Fibroblast of villous mesenchyme (primary cell): ENCODE measurements at regions not wholly inside any gene's neighbourhood (a gene's known extent, or its start where the extent isn't known, plus 50 kb on each side); places are given as distances from the start of the nearest gene placed in this dataset.

ENCODE experiments used
- DNase-seq: peaks from one replicate; pipeline ENCODE4 v3.0.0-alpha.2; 2010; ENCODE audit warnings: low read depth
- H3K4me3 ChIP-seq: 2 replicates; pipeline ENCODE4 v1.5.1; 2011; ENCODE audit warnings: low read depth, mild to moderate bottlenecking, low read length
- TF ChIP-seq, protein P1 (sequence below): IDR thresholded peaks from 2 replicates; pipeline ENCODE4 v1.5.1; 2012; ENCODE audit warnings: low read depth, mild to moderate bottlenecking, low read length; ENCODE audit not compliant: insufficient read depth

DNA sequence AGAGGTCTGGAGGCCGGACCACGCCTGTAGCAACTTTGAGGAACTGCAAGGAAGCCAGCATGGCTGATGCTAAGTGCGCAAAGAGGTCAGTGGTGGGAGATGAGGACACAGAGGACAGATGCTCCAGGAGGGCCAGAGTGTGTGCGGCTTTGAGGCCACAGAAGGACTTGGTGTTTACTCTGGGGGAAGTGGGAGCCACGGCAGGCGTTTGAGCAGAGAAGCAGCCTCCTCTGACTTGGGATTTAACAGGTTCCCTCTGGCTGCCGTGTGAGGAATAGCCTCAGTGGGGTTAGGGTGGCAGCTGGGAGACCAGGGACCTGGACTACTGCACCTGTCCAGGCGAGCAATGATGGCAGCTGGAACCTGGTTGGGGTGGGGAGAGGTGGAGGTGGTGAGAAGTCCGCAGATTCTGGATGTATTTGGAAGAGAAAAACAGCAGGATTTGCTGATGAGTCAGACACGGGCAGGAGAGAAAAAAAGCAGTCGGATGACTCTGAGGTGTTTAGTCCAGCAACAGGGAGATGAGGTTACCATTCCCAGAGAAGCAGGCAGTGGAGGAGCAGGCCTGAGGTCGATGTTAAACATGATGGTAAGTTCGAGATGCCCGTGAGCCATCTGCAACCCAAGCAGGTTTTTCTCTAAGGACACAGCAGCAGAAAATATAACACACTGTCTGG, 143.5 kb downstream of the SCARB1 start:
- TF ChIP-seq, protein P1, sequence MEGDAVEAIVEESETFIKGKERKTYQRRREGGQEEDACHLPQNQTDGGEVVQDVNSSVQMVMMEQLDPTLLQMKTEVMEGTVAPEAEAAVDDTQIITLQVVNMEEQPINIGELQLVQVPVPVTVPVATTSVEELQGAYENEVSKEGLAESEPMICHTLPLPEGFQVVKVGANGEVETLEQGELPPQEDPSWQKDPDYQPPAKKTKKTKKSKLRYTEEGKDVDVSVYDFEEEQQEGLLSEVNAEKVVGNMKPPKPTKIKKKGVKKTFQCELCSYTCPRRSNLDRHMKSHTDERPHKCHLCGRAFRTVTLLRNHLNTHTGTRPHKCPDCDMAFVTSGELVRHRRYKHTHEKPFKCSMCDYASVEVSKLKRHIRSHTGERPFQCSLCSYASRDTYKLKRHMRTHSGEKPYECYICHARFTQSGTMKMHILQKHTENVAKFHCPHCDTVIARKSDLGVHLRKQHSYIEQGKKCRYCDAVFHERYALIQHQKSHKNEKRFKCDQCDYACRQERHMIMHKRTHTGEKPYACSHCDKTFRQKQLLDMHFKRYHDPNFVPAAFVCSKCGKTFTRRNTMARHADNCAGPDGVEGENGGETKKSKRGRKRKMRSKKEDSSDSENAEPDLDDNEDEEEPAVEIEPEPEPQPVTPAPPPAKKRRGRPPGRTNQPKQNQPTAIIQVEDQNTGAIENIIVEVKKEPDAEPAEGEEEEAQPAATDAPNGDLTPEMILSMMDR = peak; percentile 41
- DNase-seq = peak; percentile 71
- H3K4me3 ChIP-seq = no peak overlapping the region

DNA sequence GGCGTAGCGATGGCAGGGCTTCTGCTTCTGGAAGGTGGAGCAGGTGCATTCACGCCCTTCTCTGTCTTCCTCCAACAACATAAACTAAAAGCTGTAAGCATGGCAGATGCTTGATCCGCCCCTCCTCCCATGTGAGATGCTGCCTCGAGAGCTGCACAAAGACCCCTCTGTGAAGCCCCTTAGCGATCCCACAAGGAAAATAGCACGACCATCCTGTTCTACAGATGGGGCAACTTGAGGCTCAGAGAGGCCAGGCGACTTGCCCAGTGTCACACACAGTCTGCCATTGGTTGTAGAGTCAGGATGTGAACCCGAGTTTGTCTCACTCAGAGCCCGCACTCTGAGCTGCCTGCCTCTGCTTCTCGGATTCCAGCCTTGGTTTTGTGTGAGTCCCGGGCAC, 144.4 kb downstream of the SCARB1 start:
- DNase-seq = no peak
- no peak overlapping the region for H3K4me3 ChIP-seq
- TF ChIP-seq, protein P1 = no peak

DNA sequence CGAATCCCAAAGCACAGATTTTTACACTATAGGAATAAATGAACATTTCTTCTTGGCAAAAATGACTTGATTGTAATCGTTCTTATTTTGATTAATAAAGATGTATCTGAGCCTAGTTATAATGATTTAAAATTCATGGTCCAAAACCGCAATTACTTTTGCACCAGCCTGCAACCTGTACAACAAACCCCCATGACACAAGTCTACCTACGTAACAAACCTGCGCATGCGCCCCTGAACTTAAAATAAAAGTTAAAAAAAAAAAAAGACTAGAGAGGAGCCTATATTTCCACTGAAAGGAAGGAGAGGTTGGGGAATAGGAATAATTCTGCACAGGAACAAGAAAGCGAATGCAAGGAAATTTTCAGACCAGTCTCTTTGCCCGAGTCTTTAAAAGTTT, 145.2 kb downstream of the SCARB1 start:
- no peak overlapping the region for H3K4me3 ChIP-seq
- TF ChIP-seq, protein P1 = no peak
- DNase-seq = no peak

GRCh38 chr12:124718036-124718435, 145.6 kb downstream of the SCARB1 start:
- TF ChIP-seq, protein P1 = no peak
- H3K4me3 ChIP-seq = no peak overlapping the region
- no peak for DNase-seq

GRCh38 chr12:124717318-124717717, 146.3 kb downstream of the SCARB1 start:
- no peak overlapping the region for H3K4me3 ChIP-seq
- TF ChIP-seq, protein P1 = no peak
- no peak for DNase-seq

GRCh38 chr12:124716208-124717130, 147.2 kb downstream of the SCARB1 start:
- H3K4me3 ChIP-seq = no peak overlapping the region
- TF ChIP-seq, protein P1 = no peak
- DNase-seq = no peak
